OCI-LY1 (cell line): ENCODE measurements at regions not wholly inside any gene's neighbourhood (a gene's known extent, or its start where the extent isn't known, plus 50 kb on each side); places are given as distances from the start of the nearest gene placed in this dataset.
"Not testable (repeated sequence)": the region's sequence is repeated elsewhere in the genome, so short reads cannot be mapped to it uniquely, and the experiment has no call there.

ENCODE experiments used
- EZH2 ChIP-seq: fragments of 200-600 bp; sonication (generic), shearing (Covaris generic); IDR thresholded peaks from 2 replicates; pipeline ENCODE4 v1.8.0; 2017; ENCODE audit warnings: borderline replicate concordance, mixed run types, mild to moderate bottlenecking, antibody characterized with exemption, low read length, moderate library complexity, mixed read lengths
- TF ChIP-seq, protein P1 (sequence below): fragments of 200-600 bp; sonication (generic), shearing (Covaris generic); IDR thresholded peaks from 2 replicates; pipeline ENCODE4 v1.5.1; 2017; ENCODE audit warnings: mild to moderate bottlenecking, antibody characterized with exemption, low read length, moderate library complexity, mixed read lengths

DNA sequence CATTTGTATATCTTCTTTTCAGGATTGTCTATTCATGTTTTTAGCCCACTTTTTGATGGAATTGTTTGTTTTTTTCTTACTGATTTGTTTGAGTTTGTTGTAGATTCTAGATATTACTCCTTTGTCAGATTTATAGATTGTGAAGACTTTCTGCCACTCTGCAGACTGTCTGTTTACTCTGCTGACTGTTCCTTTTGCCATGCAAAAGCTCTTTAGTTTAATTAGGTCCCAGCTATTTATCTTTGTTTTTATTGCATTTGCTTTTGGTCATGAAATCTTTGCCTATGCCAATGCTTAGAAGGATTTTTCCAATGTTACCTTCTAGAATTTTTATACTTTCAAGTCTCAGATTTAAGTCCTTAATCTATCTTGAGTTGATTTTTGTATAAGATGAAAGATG is 564.0 kb upstream of the NECTIN3 start:
- TF ChIP-seq, protein P1, sequence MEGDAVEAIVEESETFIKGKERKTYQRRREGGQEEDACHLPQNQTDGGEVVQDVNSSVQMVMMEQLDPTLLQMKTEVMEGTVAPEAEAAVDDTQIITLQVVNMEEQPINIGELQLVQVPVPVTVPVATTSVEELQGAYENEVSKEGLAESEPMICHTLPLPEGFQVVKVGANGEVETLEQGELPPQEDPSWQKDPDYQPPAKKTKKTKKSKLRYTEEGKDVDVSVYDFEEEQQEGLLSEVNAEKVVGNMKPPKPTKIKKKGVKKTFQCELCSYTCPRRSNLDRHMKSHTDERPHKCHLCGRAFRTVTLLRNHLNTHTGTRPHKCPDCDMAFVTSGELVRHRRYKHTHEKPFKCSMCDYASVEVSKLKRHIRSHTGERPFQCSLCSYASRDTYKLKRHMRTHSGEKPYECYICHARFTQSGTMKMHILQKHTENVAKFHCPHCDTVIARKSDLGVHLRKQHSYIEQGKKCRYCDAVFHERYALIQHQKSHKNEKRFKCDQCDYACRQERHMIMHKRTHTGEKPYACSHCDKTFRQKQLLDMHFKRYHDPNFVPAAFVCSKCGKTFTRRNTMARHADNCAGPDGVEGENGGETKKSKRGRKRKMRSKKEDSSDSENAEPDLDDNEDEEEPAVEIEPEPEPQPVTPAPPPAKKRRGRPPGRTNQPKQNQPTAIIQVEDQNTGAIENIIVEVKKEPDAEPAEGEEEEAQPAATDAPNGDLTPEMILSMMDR: not testable (repeated sequence)
- not testable (repeated sequence) for TF ChIP-seq EZH2
